GM23338 (cell line): ENCODE measurements at regions not wholly inside any gene's neighbourhood (a gene's known extent, or its start where the extent isn't known, plus 50 kb on each side); places are given as distances from the start of the nearest gene placed in this dataset.

Experiments used
- CREB1 ChIP-seq: fragments of 250-450 bp; sonication (Bioruptor Pico); IDR thresholded peaks from 2 replicates; pipeline ENCODE4 v1.5.0; 2020; ENCODE audit warnings: low read depth, mild to moderate bottlenecking, moderate library complexity
- CTCF ChIP-seq, 2 experiments: fragments of 200-600 bp in 1 of 2; sonication (generic) in 1 of 2; conservative IDR thresholded peaks; 2 replicates each; pipeline versions ENCODE4 v1.5.1 to v1.6.1; 2016 to 2017; ENCODE audit warnings: antibody characterized with exemption in 2 of 2, low read depth in 2 of 2, mild to moderate bottlenecking in 2 of 2, moderate library complexity in 1 of 2
- ETS1 ChIP-seq: IDR thresholded peaks from 2 replicates; pipeline ENCODE4 v1.6.1; 2016; ENCODE audit warnings: antibody characterized with exemption
- EZH2 ChIP-seq: fragments of 200-600 bp; sonication (generic); IDR thresholded peaks from one replicate; pipeline ENCODE4 v1.8.0; 2017; ENCODE audit warnings: antibody characterized with exemption, mild to moderate bottlenecking, low read depth; ENCODE audit not compliant: unreplicated experiment
- EZH2phosphoT487 ChIP-seq: fragments of 200-600 bp; sonication (generic); IDR thresholded peaks from one replicate; pipeline ENCODE4 v1.8.1; 2018; ENCODE audit warnings: antibody characterized with exemption; ENCODE audit not compliant: unreplicated experiment
- JUNB ChIP-seq: IDR thresholded peaks from one replicate; pipeline ENCODE4 v1.6.1; 2016; ENCODE audit warnings: antibody characterized with exemption; ENCODE audit not compliant: unreplicated experiment
- NANOG ChIP-seq: IDR thresholded peaks from 2 replicates; pipeline ENCODE4 v1.6.1; 2016; ENCODE audit warnings: antibody characterized with exemption, borderline replicate concordance
- POLR2AphosphoS5 ChIP-seq: IDR thresholded peaks from 2 replicates; pipeline ENCODE4 v1.6.1; 2016; ENCODE audit warnings: antibody characterized with exemption, low read depth
- REST ChIP-seq: IDR thresholded peaks from one replicate; pipeline ENCODE4 v1.6.1; 2018; ENCODE audit warnings: antibody characterized with exemption; ENCODE audit not compliant: unreplicated experiment

GRCh38 chr1:30518696-30519095 is 204.7 kb downstream of the MATN1 start:
- TF ChIP-seq CTCF (conservative IDR thresholded peaks at IDR 0.05; ENCODE audit: low read depth in 2 of 2) (no peak), EZH2 (no peak), ETS1 (no peak), EZH2phosphoT487 (no peak), POLR2AphosphoS5 (no peak), JUNB (no peak), REST (no peak), NANOG (no peak), CREB1 (no peak)
